ENCODE measurements at regions not wholly inside any gene's neighbourhood (a gene's known extent, or its start where the extent isn't known, plus 50 kb on each side); places are given as distances from the start of the nearest gene placed in this dataset.

DNA sequence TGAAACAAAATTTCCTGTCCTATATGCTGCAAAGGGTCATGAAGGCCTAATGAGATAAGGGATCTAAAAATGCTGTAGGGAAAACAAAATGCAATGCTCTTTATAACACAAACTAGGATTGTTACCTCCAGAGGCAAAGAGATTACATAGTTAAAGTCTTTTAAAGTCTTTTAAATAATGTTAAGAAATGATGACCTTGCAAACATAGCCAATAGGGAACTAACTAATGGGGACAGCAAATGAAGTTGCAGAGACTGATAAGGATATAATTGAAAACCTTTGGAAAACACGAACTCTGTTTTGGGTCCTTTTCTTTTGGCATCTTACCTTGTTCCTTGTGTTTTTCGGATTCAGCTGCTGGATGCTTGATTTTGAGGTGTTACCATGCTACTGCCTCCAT lies 485.9 kb downstream of the KCNA4 start:
- H3K4me1 ChIP-seq (ENCODE audit: control insufficient read depth, insufficient read depth, low read length) = no peaks in the 10 kb centered on the region
- no peak overlapping the region for H3K27ac ChIP-seq (ENCODE audit: extremely low read depth, low read depth, low read length)
- CTCF ChIA-PET = interaction anchor here (0.5 kb wide), 1 partner anchor 299 kb away, joined by 3 read pairs; no protein-coding TSS in a partner anchor
- no peaks in the 10 kb centered on the region for H3K36me3 ChIP-seq (ENCODE audit: control insufficient read depth in 2 of 2, insufficient read depth in 1 of 2, low read length in 2 of 2)
- H3K9me3 ChIP-seq (ENCODE audit: control insufficient read depth, insufficient read depth, low read depth, low read length) = no peaks in the 10 kb centered on the region
- H3K4me3 ChIP-seq (ENCODE audit: low read depth, low read length) = no peak overlapping the region
- POLR2A ChIA-PET = no interaction called here
- TF ChIP-seq PRDM2 (tag by site-specific recombination; IDR thresholded peaks at IDR 0.05; ENCODE audit: borderline replicate concordance) (no peak), ZNF645 (tag by site-specific recombination; IDR thresholded peaks at IDR 0.05) (no peak), ZNF654 (tag by site-specific recombination; IDR thresholded peaks at IDR 0.05; ENCODE audit: low read depth) (no peak), GLIS2 (tag by site-specific recombination; IDR thresholded peaks at IDR 0.05) (no peak), ZBTB17 (tag by site-specific recombination; IDR thresholded peaks at IDR 0.05) (no peak), MZF1 (tag by site-specific recombination; IDR thresholded peaks at IDR 0.05; ENCODE audit: borderline replicate concordance) (no peak)
- TF ChIP-seq, protein P1, sequence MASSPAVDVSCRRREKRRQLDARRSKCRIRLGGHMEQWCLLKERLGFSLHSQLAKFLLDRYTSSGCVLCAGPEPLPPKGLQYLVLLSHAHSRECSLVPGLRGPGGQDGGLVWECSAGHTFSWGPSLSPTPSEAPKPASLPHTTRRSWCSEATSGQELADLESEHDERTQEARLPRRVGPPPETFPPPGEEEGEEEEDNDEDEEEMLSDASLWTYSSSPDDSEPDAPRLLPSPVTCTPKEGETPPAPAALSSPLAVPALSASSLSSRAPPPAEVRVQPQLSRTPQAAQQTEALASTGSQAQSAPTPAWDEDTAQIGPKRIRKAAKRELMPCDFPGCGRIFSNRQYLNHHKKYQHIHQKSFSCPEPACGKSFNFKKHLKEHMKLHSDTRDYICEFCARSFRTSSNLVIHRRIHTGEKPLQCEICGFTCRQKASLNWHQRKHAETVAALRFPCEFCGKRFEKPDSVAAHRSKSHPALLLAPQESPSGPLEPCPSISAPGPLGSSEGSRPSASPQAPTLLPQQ (tag by site-specific recombination; IDR thresholded peaks at IDR 0.05) = no peak

GRCh38 chr11:29527391-29527936 lies 489.4 kb downstream of the KCNA4 start:
- Histone ChIP-seq H3K9me3 (ENCODE audit: control insufficient read depth, insufficient read depth, low read depth, low read length) (no peaks in the 10 kb centered on the region), H3K4me3 (ENCODE audit: low read depth, low read length) (no peak overlapping the region), H3K27ac (ENCODE audit: extremely low read depth, low read depth, low read length) (no peak overlapping the region), H3K4me1 (ENCODE audit: control insufficient read depth, insufficient read depth, low read length) (no peaks in the 10 kb centered on the region), H3K36me3 (ENCODE audit: control insufficient read depth in 2 of 2, insufficient read depth in 1 of 2, low read length in 2 of 2) (no peaks in the 10 kb centered on the region)
- CTCF ChIA-PET = interaction anchor here (0.6 to 1.4 kb wide), 5 partner anchors 9 to 264 kb away, joined by 3 read pairs; no protein-coding TSS in a partner anchor
- POLR2A ChIA-PET = no interaction called here
- TF ChIP-seq TRIM28 (IDR thresholded peaks at IDR 0.05; ENCODE audit: borderline replicate concordance, low read length) (peak; percentile 20; the same call in 1 of the 2 replicates), SETDB1 (IDR thresholded peaks at IDR 0.05; ENCODE audit: insufficient read length, low read length) (peak; percentile 51), ZNF398 (tag by site-specific recombination; IDR thresholded peaks at IDR 0.05) (no peak), ZSCAN23 (tag by site-specific recombination; IDR thresholded peaks at IDR 0.05) (no peak)
